Activated CD4-positive, alpha-beta T cell treated with anti-CD3 and anti-CD28 coated beads, Interleukin-2, amount 50 U/mL, for 24 hours (primary cell): ENCODE measurements at regions not wholly inside any gene's neighbourhood (a gene's known extent, or its start where the extent isn't known, plus 50 kb on each side); places are given as distances from the start of the nearest gene placed in this dataset.

Experiments used
- DNase-seq, 2 donors: peaks; one replicate each; pipeline ENCODE4 v3.0.0-alpha.2; 2020; ENCODE audit warnings: low read depth in 1 of 2, low spot score in 1 of 2

DNA sequence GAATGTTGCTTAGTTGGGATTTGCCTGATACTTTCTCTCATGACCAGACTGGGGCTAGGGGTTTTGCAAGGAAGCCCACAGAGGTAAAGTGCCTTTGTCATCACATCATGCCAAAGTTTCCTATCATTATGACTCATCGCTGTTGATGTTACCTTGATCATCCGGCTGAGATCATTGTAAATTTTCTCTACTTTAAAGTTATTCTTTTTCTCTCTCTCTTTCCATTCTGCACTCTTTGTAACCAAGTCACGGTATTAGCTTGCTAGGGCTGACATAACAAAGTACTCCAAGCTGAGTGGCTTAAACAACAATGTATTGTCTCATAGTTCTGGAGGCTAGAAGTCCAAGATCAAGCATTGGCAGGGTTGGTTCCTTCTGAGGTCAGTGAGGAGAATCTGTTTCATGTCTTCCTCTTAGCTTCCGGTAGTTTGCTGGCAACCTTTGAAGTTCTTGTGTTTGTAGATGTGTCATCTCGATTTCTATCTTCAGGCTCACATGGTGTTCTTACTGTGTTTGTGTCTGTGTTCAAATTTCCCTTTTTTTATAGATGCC lies 113.0 kb downstream of the DTHD1 start:
- peak in 1 of 2 donors; percentile 49 for DNase-seq

- peak in 1 of 2 donors; percentile 20 for DNase-seq
These were observed 118.4 kb downstream of the DTHD1 start for GRCh38 chr4:36399762-36400353.

- DNase-seq: no peak
These were observed 120.8 kb downstream of the DTHD1 start for GRCh38 chr4:36402008-36402758.

DNA sequence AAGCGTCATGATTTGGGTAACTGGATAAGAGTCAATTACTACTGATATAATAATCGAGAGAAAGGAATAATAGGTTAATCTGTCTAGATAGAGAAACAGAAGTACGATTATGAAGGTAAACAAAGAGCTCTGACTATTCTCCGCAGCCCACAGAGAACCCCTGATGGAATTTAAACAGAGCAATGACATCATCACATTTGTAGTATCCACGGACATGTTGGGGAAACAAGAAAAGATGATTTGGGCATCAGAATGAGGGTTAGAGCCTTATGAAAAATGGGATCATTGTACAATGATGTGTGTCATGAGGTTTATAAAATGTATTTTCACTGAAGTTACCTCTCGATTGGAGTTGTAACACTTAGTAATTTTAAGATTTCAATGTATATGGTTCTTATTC lies 129.9 kb downstream of the DTHD1 start:
- DNase-seq: no peak

- no peak for DNase-seq
These were observed 132.8 kb downstream of the DTHD1 start for GRCh38 chr4:36414248-36414647.

GRCh38 chr4:36417146-36417545 lies 135.7 kb downstream of the DTHD1 start:
- DNase-seq: no peak

- DNase-seq: no peak
These were observed 138.8 kb downstream of the DTHD1 start for GRCh38 chr4:36420111-36420679.

- DNase-seq: no peak
These were observed 141.2 kb downstream of the DTHD1 start for GRCh38 chr4:36422607-36423006.

- DNase-seq: no peak
These were observed 145.3 kb downstream of the DTHD1 start for GRCh38 chr4:36426741-36427140.

DNA sequence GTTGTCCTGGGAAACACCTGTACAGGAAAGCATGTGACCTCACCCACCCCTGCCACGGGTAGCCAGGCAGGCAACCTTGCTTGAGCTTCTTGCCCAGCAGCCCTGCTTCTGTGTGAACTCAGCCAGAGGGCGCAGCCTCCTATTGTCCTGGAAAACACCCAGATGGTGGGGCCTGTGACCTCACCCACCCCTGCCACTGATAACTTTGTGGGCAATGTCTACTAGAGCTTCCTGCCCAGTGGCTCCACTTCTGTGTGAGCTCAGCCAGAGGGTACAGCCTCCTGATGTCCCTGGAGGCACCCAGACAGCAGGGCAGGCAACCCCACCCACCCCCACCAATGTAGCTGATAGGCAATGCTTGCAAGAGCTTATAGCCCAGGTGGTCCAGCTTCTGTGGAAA lies 146.3 kb downstream of the DTHD1 start:
- DNase-seq: no peak

GRCh38 chr4:36432586-36432985 lies 151.2 kb downstream of the DTHD1 start:
- no peak for DNase-seq

- DNase-seq: no peak
These were observed 158.1 kb downstream of the DTHD1 start for GRCh38 chr4:36439556-36439955.

DNA sequence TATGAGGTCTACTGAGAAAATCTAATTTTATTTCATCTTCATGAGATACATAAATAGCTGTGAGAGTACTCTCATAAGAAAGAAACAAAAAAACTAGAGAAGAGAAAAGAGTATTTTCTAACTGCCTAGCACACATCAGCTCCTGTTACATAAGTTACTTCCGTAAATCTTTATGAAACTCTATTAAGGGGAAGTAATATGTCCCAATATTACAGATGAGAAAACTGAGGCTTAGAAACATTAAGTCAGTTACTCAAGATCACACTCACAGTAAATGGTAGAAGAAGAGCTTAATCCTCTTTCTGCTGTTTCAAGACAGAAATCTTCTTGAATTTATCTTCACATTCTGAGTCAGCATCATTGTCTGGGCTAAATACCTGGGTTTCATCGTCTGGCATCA lies 164.1 kb downstream of the DTHD1 start:
- DNase-seq: no peak

DNA sequence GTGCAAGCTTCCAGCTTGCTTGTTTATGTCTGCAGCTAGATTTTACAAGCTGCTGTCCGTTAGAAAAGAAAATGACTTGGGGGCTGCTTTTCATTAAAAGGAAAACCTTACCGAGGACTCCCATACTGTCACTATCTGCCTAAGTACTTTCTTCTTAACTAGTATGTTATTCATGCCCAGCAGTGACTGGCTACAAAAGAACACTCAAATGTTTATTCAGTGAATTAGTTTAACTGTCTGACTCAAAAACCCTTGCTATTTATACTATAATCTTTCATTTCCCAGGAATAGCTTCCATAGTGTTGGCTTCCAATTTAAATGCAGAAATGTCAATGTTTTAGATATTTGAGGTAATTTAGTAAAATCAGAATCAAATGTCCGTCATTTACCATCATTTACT lies 164.9 kb downstream of the DTHD1 start:
- DNase-seq: no peak

DNA sequence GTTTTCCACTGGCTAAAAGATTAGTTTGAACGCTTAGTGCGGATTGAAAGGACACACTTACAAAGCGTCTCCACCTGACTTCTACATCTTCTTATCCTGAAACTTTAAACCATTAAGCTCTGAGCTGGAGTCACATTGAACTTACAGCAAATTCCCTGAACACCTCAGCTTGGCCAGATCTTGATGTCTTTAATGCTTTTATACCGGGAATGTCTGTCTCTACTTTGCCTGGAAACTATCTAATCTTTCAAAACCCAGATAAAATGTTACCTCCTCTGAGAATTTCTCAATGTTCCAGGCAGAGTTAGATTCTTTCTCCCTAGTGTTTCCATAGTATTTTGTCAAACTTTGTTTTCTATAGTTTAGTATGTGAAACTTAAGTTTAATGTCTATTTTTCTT lies 179.9 kb downstream of the DTHD1 start:
- no peak for DNase-seq

- no peak for DNase-seq
These were observed 186.3 kb downstream of the DTHD1 start for GRCh38 chr4:36467670-36468069.

GRCh38 chr4:36471903-36472302 lies 190.5 kb downstream of the DTHD1 start:
- DNase-seq: no peak

- DNase-seq: no peak
These were observed 194.7 kb downstream of the DTHD1 start for GRCh38 chr4:36476135-36476534.

- DNase-seq: no peak
These were observed 196.4 kb downstream of the DTHD1 start for GRCh38 chr4:36477861-36478260.

DNA sequence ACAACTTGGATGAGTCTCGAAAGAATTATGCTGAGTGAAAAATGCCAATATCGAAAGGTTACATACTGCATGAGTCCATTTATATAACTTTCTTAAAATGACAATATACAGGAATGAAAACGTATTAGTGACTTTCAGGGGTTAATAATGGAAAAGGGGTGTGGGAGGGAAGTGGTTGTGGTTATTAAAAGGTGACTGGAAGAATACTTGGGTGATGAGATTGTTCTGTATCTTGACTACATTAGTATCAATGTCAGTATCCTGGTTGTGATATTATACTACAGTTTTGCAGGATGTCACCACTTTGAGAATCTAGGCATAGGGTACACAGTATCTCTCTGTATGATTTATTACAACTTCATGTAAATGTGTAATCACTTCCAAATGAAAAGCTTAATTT lies 204.5 kb downstream of the DTHD1 start:
- DNase-seq: no peak

GRCh38 chr4:36489798-36490197 lies 208.4 kb downstream of the DTHD1 start:
- no peak for DNase-seq

- no peak for DNase-seq
These were observed 210.6 kb downstream of the DTHD1 start for GRCh38 chr4:36492041-36492440.
